ENCODE measurements at regions not wholly inside any gene's neighbourhood (a gene's known extent, or its start where the extent isn't known, plus 50 kb on each side); places are given as distances from the start of the nearest gene placed in this dataset.

DNA sequence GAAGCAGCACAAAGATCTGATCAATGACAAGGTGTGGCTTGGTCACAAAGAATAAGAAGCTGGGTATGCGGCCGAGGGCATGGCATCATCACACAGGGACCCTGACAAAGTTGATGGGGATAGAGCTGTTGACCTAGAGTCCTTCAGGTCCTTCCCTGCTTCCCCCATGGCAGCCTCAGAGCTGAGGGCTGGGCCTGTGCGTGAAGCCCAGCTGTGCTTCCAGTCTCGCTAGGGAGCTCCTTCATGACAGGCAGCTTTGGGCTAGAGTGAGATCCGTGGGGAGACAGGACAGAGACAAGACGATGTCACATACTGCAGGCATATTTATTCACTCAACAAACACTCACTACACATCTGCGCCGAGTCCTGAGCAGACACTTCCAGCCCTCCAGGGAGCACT is 56.4 kb upstream of the NEURL1B start:
- intact Hi-C loops (cut with micrococcal nuclease; ENCODE audit: unreplicated experiment): no loop called here
- Mint-ChIP-seq H3K4me3 (ENCODE audit: low read depth, unreplicated experiment) (no peak overlapping the region), H3K4me1 (ENCODE audit: low read depth, unreplicated experiment) (no peaks in the 10 kb centered on the region), H3K27ac (ENCODE audit: unreplicated experiment) (no peak overlapping the region), H3K9me3 (ENCODE audit: low read depth, unreplicated experiment) (no peaks in the 10 kb centered on the region), H3K27me3 (ENCODE audit: unreplicated experiment) (peaks cover 100% of the 10 kb centered on the region), H3K36me3 (ENCODE audit: insufficient read depth, unreplicated experiment) (no peaks in the 10 kb centered on the region)
- CTCF ChIA-PET: no interaction called here
- TF ChIP-seq, protein P1, sequence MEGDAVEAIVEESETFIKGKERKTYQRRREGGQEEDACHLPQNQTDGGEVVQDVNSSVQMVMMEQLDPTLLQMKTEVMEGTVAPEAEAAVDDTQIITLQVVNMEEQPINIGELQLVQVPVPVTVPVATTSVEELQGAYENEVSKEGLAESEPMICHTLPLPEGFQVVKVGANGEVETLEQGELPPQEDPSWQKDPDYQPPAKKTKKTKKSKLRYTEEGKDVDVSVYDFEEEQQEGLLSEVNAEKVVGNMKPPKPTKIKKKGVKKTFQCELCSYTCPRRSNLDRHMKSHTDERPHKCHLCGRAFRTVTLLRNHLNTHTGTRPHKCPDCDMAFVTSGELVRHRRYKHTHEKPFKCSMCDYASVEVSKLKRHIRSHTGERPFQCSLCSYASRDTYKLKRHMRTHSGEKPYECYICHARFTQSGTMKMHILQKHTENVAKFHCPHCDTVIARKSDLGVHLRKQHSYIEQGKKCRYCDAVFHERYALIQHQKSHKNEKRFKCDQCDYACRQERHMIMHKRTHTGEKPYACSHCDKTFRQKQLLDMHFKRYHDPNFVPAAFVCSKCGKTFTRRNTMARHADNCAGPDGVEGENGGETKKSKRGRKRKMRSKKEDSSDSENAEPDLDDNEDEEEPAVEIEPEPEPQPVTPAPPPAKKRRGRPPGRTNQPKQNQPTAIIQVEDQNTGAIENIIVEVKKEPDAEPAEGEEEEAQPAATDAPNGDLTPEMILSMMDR (IDR thresholded peaks at IDR 0.05; ENCODE audit: unreplicated experiment): no peak
- no TSS peak for BruUV-seq (replicated peaks)
- DNase-seq: no peak

DNA sequence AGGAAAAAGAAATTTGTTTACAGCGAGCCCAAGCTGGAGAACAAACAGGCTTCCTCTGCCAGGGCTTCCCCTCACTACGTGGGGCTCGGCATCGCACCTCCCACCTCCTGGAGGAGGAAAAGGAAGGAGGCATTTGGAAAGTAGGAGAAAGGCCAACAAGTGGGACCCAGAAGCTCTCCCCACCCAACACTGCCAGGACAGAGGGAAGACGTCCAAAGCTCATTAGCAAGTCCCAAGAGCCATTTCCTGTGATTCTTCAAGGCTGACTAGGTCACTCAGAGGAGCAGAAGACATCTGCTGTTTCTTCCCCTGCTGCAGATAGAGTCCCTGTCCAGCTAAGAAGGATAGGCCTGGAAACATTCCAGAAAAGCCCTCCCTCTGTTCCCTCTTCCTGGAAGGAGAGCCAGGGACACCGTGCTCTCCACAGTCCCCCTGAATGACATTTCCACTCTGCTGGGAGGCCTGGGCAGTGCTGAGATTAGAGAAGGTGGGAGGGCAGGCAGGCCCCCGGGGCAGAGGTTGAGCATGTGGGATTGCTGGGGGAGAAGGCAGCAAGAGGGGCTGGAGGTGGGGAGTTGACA is 57.0 kb upstream of the NEURL1B start:
- Mint-ChIP-seq H3K9me3 (ENCODE audit: low read depth, unreplicated experiment) (no peaks in the 10 kb centered on the region), H3K27me3 (ENCODE audit: unreplicated experiment) (peaks cover 100% of the 10 kb centered on the region), H3K36me3 (ENCODE audit: insufficient read depth, unreplicated experiment) (no peaks in the 10 kb centered on the region), H3K4me3 (ENCODE audit: low read depth, unreplicated experiment) (no peak overlapping the region), H3K27ac (ENCODE audit: unreplicated experiment) (no peak overlapping the region), H3K4me1 (ENCODE audit: low read depth, unreplicated experiment) (no peaks in the 10 kb centered on the region)
- BruUV-seq (replicated peaks): no TSS peak
- TF ChIP-seq, protein P1 (IDR thresholded peaks at IDR 0.05; ENCODE audit: unreplicated experiment): no peak
- DNase-seq: no peak
- intact Hi-C loops (cut with micrococcal nuclease; ENCODE audit: unreplicated experiment): no loop called here
- CTCF ChIA-PET: interaction anchor here (0.6 kb wide), 1 partner anchor 959 kb away, joined by 3 read pairs; no protein-coding TSS in a partner anchor

DNA sequence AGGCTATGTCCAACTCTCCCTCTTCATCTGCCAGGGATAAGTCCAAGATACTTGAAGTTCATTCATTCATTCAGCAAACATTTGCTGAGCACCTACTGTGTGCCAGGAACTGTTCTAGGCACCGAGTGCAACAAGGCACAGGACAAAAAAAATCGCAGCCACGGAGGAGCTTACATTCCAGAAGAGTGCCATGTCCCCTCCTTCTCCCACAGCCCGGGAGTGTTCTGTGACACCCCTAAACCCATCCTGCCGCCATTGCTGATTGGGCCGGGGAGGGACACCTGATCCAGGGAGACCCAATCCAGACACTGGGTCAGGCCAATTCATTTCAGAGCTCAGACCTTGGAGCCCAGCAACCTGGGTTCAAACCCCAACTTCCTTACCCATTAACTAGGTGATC is 58.1 kb upstream of the NEURL1B start:
- CTCF ChIA-PET: no interaction called here
- Mint-ChIP-seq H3K27ac (ENCODE audit: unreplicated experiment) (no peak overlapping the region), H3K4me3 (ENCODE audit: low read depth, unreplicated experiment) (no peak overlapping the region), H3K4me1 (ENCODE audit: low read depth, unreplicated experiment) (no peaks in the 10 kb centered on the region), H3K27me3 (ENCODE audit: unreplicated experiment) (peaks cover 100% of the 10 kb centered on the region), H3K9me3 (ENCODE audit: low read depth, unreplicated experiment) (no peaks in the 10 kb centered on the region), H3K36me3 (ENCODE audit: insufficient read depth, unreplicated experiment) (no peaks in the 10 kb centered on the region)
- DNase-seq: no peak
- no TSS peak for BruUV-seq (replicated peaks)
- intact Hi-C loops (cut with micrococcal nuclease; ENCODE audit: unreplicated experiment): no loop called here
- TF ChIP-seq, protein P1 (IDR thresholded peaks at IDR 0.05; ENCODE audit: unreplicated experiment): no peak

DNA sequence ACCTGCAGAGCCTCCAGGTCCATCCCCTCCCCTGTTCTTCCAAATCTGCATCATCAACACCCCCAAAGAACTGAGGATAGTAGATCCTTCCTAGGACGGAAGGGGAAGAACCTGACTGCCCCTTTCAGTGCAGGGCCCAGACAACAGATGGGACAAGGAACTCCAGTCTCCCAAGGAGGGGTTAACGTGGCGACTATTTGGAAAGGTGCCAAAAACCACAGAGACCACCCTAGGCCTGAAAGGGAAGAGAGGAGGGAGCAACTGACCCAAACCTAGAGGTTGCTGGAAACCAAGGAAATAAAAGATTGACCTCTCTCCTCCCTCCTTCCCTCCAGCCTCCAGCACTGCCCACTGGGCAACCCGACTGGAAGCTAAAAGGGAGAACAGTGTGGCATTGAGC is 59.7 kb upstream of the NEURL1B start:
- no peak overlapping the region for H3K27ac Mint-ChIP-seq (ENCODE audit: unreplicated experiment)
- TF ChIP-seq, protein P1 (IDR thresholded peaks at IDR 0.05; ENCODE audit: unreplicated experiment): no peak
- no peak for DNase-seq
- H3K4me1 Mint-ChIP-seq (ENCODE audit: low read depth, unreplicated experiment): no peaks in the 10 kb centered on the region
- no TSS peak for BruUV-seq (replicated peaks)
- intact Hi-C loops (cut with micrococcal nuclease; ENCODE audit: unreplicated experiment): no loop called here
- CTCF ChIA-PET: no interaction called here
- H3K27me3 Mint-ChIP-seq (ENCODE audit: unreplicated experiment): peaks cover 100% of the 10 kb centered on the region
- H3K9me3 Mint-ChIP-seq (ENCODE audit: low read depth, unreplicated experiment): no peaks in the 10 kb centered on the region
- H3K4me3 Mint-ChIP-seq (ENCODE audit: low read depth, unreplicated experiment): no peak overlapping the region
- no peaks in the 10 kb centered on the region for H3K36me3 Mint-ChIP-seq (ENCODE audit: insufficient read depth, unreplicated experiment)

Data from Calu3 (cell line).